ENCODE measurements at regions not wholly inside any gene's neighbourhood (a gene's known extent, or its start where the extent isn't known, plus 50 kb on each side); places are given as distances from the start of the nearest gene placed in this dataset.
"Not testable (repeated sequence)": the region's sequence is repeated elsewhere in the genome, so short reads cannot be mapped to it uniquely, and the experiment has no call there.

DNA sequence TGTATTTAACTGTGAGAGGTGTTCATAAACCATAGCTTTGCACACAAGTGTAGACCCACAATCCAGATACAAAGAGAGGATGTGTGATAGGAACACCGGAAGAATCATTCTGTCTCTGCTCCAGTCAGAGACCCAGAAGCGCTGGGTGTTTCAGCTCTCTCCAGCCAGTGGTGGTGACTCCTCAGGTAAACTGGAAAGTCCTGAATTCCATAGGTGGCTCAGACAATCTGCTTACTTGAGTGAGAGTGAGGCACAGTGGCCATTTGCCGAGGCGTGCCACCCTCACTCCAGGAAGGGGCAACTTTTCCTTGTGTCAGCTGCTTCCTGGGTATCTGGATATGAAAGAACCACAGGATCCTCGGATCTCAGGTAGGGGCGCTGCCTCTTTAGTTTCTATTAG is 171.5 kb downstream of the KCNS3 start:
- no peak for DNase-seq
- WGBS (ENCODE audit: insufficient coverage, low lambda C conversion rate) = 83% methylated on average over 1 of the region's 6 CpGs

DNA sequence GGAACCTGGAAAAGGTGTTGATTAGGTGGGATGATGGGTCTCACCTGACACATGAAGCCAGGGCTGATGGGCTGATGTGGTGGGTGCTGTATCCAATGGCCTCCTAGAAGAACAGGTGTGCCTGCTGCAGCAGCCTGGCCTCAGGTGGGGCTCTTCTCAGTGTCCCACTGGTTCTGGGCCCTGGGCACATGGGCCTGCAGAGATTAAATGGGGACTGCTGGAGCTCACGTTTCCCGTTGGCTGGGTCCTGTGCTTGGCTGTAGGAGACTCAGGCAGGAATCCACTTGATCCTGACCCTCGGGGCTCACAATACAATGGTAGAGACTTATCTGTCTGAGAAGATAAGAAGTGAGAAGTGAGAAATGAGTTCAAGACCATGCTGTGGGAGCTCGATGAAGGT is 170.9 kb downstream of the KCNS3 start:
- no peak for DNase-seq
- Histone ChIP-seq H3K9me3 (ENCODE audit: control insufficient read depth, low read depth, low read length) (no peaks in the 10 kb centered on the region), H3K4me1 (ENCODE audit: control insufficient read depth, insufficient read depth, low read length) (no peaks in the 10 kb centered on the region), H3K4me3 (ENCODE audit: low read length) (no peak overlapping the region), H3K36me3 (ENCODE audit: control insufficient read depth, insufficient read depth, low read length) (no peaks in the 10 kb centered on the region), H3K27ac (ENCODE audit: low read length) (no peak overlapping the region), H3K27me3 (ENCODE audit: control insufficient read depth, insufficient read depth, low read length) (no peaks in the 10 kb centered on the region)
- 60% methylated on average over 1 of the region's 4 CpGs for WGBS (ENCODE audit: insufficient coverage, low lambda C conversion rate)

More for the DNA sequence above, 171.5 kb downstream of the KCNS3 start:
- Histone ChIP-seq H3K27me3 (ENCODE audit: control insufficient read depth, insufficient read depth, low read length) (no peaks in the 10 kb centered on the region), H3K4me3 (ENCODE audit: low read length) (no peak overlapping the region), H3K27ac (ENCODE audit: low read length) (no peak overlapping the region), H3K4me1 (ENCODE audit: control insufficient read depth, insufficient read depth, low read length) (no peaks in the 10 kb centered on the region), H3K9me3 (ENCODE audit: control insufficient read depth, low read depth, low read length) (no peaks in the 10 kb centered on the region), H3K36me3 (ENCODE audit: control insufficient read depth, insufficient read depth, low read length) (no peaks in the 10 kb centered on the region)

DNA sequence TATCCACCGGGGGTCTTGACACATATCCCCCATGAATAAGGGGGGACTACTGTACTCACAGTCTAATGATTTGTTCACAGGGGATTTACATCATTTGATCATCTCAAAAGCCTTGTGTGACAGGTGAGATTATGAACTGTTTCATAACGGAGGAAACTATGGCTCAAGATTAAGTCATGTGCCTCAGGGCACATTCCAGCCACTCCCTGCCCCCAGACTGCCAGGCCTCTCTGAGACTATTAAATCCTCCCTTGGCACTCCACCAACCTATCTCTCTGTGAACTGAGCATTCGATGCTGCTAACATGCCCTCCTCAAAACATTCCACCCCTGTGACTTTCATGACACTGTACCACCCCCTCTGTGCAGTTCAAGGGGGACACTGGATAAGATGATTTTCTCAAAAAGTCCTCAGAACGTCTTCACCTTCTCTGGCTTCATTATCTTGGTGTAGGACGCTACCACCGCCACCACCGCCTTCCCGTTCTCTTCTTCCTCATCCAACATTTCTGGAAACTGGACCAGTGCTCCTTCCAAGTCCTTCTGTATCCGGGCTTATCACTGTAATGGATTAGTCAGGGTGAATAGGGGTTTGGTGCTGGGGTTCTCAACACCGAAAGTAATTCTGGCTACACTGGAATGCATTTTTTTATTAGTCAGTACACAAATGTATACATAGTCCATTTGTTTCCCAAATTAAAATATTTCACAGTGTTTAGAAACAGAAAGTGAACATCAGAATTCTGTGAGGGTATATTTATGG is 169.6 kb downstream of the KCNS3 start:
- no peaks in the 10 kb centered on the region for H3K4me1 ChIP-seq (ENCODE audit: control insufficient read depth, insufficient read depth, low read length)
- WGBS (ENCODE audit: insufficient coverage, low lambda C conversion rate) = 100% methylated on average over 5 of the region's 10 CpGs
- no peaks in the 10 kb centered on the region for H3K27me3 ChIP-seq (ENCODE audit: control insufficient read depth, insufficient read depth, low read length)
- no peak overlapping the region for H3K4me3 ChIP-seq (ENCODE audit: low read length)
- H3K36me3 ChIP-seq (ENCODE audit: control insufficient read depth, insufficient read depth, low read length) = no peaks in the 10 kb centered on the region
- DNase-seq = no peak
- H3K9me3 ChIP-seq (ENCODE audit: control insufficient read depth, low read depth, low read length) = no peaks in the 10 kb centered on the region
- H3K27ac ChIP-seq (ENCODE audit: low read length) = no peak overlapping the region

DNA sequence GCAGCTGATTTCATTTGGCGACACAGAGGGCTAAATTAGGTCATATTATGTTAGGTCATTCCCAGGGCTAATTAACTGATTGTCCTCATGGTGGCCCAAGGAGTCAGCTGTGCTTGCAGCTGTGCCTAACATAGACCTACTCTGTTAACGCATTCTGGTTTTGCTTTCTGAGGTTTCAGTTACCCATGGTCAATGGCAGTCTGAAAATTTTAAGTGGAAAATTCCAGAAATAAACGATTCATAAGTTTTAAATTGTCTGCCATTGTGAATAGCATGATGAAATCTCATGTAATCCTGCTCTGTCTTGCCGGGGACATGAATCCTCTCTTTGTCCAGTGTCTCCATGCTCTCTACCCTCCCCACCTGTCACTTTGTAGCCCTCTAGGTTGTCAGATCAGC is 168.7 kb downstream of the KCNS3 start:
- H3K4me3 ChIP-seq (ENCODE audit: low read length) = no peak overlapping the region
- no peak for DNase-seq
- H3K27ac ChIP-seq (ENCODE audit: low read length) = no peak overlapping the region
- no peaks in the 10 kb centered on the region for H3K9me3 ChIP-seq (ENCODE audit: control insufficient read depth, low read depth, low read length)
- no CpG with 5 or more reads among the region's 4 CpGs for WGBS (ENCODE audit: insufficient coverage, low lambda C conversion rate)
- no peaks in the 10 kb centered on the region for H3K4me1 ChIP-seq (ENCODE audit: control insufficient read depth, insufficient read depth, low read length)
- H3K36me3 ChIP-seq (ENCODE audit: control insufficient read depth, insufficient read depth, low read length) = no peaks in the 10 kb centered on the region
- no peaks in the 10 kb centered on the region for H3K27me3 ChIP-seq (ENCODE audit: control insufficient read depth, insufficient read depth, low read length)

DNA sequence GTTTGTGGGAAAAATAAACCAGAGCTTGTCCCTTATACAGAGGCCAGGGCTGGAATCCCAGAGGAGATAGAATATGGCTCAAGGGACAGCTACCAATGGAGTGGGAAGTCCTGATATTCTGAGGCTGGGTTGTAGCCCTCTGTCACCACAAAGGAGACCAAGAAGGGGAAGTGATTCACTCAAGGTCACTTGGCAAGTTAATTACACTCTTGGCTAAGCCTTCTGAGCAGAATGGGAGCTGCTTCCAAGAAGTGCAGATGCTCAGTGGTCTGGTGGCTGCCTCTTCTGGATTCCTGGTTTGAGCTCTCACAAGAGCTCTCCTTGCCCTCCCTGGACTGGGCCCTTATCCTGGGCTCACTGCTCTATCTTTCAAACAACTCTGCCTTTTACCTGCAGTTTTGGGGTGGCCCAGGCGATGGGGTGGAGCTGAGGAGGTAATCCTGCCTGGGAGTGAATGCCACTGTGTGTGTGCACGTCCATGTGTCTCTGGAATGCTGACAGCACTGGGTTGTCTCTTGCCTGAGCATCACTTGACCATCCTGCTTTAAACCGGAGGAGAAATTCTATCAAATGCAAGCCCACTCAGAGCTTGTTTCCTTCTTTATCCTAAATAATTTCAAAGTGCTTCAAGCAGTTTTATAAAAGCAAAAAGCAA is 168.2 kb downstream of the KCNS3 start:
- no peak for DNase-seq
- no peak overlapping the region for H3K27ac ChIP-seq (ENCODE audit: low read length)
- no CpG with 5 or more reads among the region's 3 CpGs for WGBS (ENCODE audit: insufficient coverage, low lambda C conversion rate)

DNA sequence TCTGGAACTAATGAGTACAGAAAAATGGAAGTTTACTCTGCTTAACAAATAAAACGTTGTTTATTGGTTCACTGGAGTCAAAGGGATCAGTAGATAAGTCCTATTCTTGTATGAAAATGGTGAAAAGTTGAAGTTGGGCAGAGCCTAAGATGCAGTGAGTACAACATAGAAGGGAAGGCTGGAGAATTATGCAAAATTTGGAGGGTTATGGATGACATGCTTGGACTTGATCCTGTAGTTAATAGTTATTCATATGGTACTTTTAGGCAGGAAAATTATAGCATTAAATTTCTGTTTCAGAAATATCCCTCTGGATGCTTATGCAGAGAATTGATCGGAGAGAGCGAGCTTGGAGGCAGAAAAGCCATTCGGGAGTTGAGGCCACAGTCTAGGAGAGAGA is 167.6 kb downstream of the KCNS3 start:
- DNase-seq = no peak
- Histone ChIP-seq H3K36me3 (ENCODE audit: control insufficient read depth, insufficient read depth, low read length) (no peaks in the 10 kb centered on the region), H3K27me3 (ENCODE audit: control insufficient read depth, insufficient read depth, low read length) (no peaks in the 10 kb centered on the region), H3K4me3 (ENCODE audit: low read length) (no peak overlapping the region), H3K9me3 (ENCODE audit: control insufficient read depth, low read depth, low read length) (no peaks in the 10 kb centered on the region), H3K4me1 (ENCODE audit: control insufficient read depth, insufficient read depth, low read length) (no peaks in the 10 kb centered on the region), H3K27ac (ENCODE audit: low read length) (no peak overlapping the region)
- 100% methylated on average over 3 of the region's 4 CpGs for WGBS (ENCODE audit: insufficient coverage, low lambda C conversion rate)

More for the DNA sequence above, 168.2 kb downstream of the KCNS3 start:
- Histone ChIP-seq H3K4me1 (ENCODE audit: control insufficient read depth, insufficient read depth, low read length) (no peaks in the 10 kb centered on the region), H3K36me3 (ENCODE audit: control insufficient read depth, insufficient read depth, low read length) (no peaks in the 10 kb centered on the region), H3K4me3 (ENCODE audit: low read length) (no peak overlapping the region), H3K9me3 (ENCODE audit: control insufficient read depth, low read depth, low read length) (no peaks in the 10 kb centered on the region), H3K27me3 (ENCODE audit: control insufficient read depth, insufficient read depth, low read length) (no peaks in the 10 kb centered on the region)

DNA sequence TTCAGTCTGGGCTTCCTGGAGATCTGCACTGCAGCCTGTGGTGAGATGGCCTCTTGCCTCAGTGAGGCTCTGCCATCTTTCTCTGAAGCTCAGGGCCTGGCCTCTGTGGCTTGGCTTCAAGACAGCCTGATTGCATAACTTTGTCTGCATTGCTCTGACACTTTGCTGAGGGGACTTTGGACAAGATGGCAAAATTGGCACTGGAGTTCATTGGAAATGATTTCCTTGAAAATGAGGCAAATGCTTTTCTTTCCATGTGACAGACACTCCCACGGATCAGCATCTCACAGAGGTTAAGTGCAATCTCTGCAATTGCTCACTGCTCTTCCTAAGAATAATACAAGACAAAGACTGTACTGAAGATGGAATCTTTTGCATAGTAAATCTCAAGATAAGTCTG is 166.8 kb downstream of the KCNS3 start:
- Histone ChIP-seq H3K4me1 (ENCODE audit: control insufficient read depth, insufficient read depth, low read length) (no peaks in the 10 kb centered on the region), H3K9me3 (ENCODE audit: control insufficient read depth, low read depth, low read length) (no peaks in the 10 kb centered on the region), H3K4me3 (ENCODE audit: low read length) (no peak overlapping the region), H3K36me3 (ENCODE audit: control insufficient read depth, insufficient read depth, low read length) (no peaks in the 10 kb centered on the region), H3K27me3 (ENCODE audit: control insufficient read depth, insufficient read depth, low read length) (no peaks in the 10 kb centered on the region), H3K27ac (ENCODE audit: low read length) (no peak overlapping the region)
- 100% methylated on average over 1 of the region's 1 CpG for WGBS (ENCODE audit: insufficient coverage, low lambda C conversion rate)
- no peak for DNase-seq

DNA sequence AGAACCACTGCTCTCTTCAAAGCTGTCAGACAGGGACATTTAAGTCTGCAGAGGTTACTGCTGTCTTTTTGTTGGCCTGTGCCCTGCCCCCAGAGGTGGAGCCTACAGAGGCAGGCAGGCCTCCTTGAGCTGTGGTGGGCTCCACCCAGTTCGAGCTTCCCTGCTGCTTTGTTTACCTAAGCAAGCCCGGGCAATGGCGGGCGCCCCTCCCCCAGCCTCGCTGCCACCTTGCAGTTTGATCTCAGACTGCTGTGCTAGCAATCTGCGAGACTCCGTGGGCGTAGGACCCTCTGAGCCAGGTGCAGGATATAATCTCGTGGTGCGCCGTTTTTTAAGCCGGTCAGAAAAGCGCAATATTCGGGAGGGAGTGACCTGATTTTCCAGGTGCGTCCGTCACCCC is 138.9 kb downstream of the KCNS3 start:
- not testable (repeated sequence) for H3K27me3 ChIP-seq (ENCODE audit: control insufficient read depth, insufficient read depth, low read length); H3K4me3 ChIP-seq (ENCODE audit: low read length); H3K36me3 ChIP-seq (ENCODE audit: control insufficient read depth, insufficient read depth, low read length); DNase-seq; H3K9me3 ChIP-seq (ENCODE audit: control insufficient read depth, low read depth, low read length); H3K4me1 ChIP-seq (ENCODE audit: control insufficient read depth, insufficient read depth, low read length); H3K27ac ChIP-seq (ENCODE audit: low read length)
- WGBS (ENCODE audit: insufficient coverage, low lambda C conversion rate) = no CpG with 5 or more reads among the region's 16 CpGs

DNA sequence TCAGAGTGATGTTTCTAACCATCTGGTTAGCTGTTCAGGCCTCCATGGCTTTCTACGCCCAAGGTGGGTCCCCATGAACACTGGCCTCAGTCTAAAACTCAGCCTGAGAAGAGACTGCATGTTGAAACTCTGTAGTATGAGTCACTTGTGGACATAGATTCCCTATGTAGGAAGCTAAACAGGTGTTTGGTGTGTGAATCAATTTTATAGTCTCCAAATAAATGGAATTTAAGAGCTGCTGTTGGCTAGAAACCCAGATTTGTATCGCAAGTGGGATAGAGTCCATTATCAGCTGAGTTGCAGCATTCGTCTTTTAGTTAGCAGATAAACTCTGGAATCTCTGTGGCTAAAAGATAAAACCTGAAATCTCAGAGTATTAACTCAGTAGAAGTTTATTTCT is 131.4 kb downstream of the KCNS3 start:
- Histone ChIP-seq H3K4me1 (ENCODE audit: control insufficient read depth, insufficient read depth, low read length) (no peaks in the 10 kb centered on the region), H3K27me3 (ENCODE audit: control insufficient read depth, insufficient read depth, low read length) (no peaks in the 10 kb centered on the region), H3K36me3 (ENCODE audit: control insufficient read depth, insufficient read depth, low read length) (no peaks in the 10 kb centered on the region), H3K27ac (ENCODE audit: low read length) (no peak overlapping the region), H3K9me3 (ENCODE audit: control insufficient read depth, low read depth, low read length) (no peaks in the 10 kb centered on the region), H3K4me3 (ENCODE audit: low read length) (no peak overlapping the region)
- DNase-seq = no peak
- WGBS (ENCODE audit: insufficient coverage, low lambda C conversion rate) = 80% methylated on average over 1 of the region's 3 CpGs

DNA sequence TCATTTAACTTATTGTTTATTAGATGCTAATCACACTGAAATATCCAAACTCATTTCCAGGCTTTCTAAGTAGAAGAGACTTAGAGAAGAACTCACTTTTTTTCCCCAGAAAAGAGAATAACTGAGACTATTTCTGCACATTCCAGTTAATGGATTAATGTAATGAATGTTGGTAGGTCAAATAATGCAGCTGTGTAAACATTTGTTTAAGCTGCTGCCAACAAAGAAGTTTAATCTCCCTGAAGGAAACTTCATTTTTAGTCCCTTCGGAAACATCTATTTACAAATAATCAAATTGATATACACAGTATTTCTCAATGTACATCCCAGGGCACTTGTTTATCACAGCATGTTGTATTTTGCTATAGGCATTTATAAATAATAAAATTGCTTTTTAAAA is 126.9 kb downstream of the KCNS3 start:
- Histone ChIP-seq H3K27ac (ENCODE audit: low read length) (no peak overlapping the region), H3K27me3 (ENCODE audit: control insufficient read depth, insufficient read depth, low read length) (no peaks in the 10 kb centered on the region), H3K4me1 (ENCODE audit: control insufficient read depth, insufficient read depth, low read length) (no peaks in the 10 kb centered on the region), H3K4me3 (ENCODE audit: low read length) (no peak overlapping the region), H3K9me3 (ENCODE audit: control insufficient read depth, low read depth, low read length) (no peaks in the 10 kb centered on the region), H3K36me3 (ENCODE audit: control insufficient read depth, insufficient read depth, low read length) (no peaks in the 10 kb centered on the region)
- WGBS (ENCODE audit: insufficient coverage, low lambda C conversion rate) = no CpG with 5 or more reads among the region's 1 CpG
- no peak for DNase-seq

DNA sequence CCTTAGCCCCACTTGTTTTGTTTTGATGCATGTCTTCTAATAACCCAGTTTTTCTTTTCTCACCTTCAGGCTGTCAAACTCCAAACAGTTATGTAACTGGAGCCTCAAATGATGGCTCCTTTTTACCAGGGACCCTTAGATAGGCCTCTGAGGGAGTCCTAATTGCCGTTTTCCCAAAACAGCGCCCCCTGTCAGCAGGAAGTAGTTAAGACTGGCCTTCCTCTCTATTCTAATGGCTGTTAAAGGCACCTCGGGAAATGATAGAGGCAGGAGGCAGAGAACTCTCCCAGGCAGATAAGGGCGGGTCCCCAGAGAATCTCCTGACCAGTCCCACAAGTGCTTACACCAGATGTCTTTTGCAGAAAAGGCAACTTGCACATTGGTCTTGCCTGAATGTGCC is 123.2 kb downstream of the KCNS3 start:
- DNase-seq = no peak
- no CpG with 5 or more reads among the region's 4 CpGs for WGBS (ENCODE audit: insufficient coverage, low lambda C conversion rate)
- no peaks in the 10 kb centered on the region for H3K4me1 ChIP-seq (ENCODE audit: control insufficient read depth, insufficient read depth, low read length)
- no peaks in the 10 kb centered on the region for H3K27me3 ChIP-seq (ENCODE audit: control insufficient read depth, insufficient read depth, low read length)
- H3K4me3 ChIP-seq (ENCODE audit: low read length) = no peak overlapping the region
- no peak overlapping the region for H3K27ac ChIP-seq (ENCODE audit: low read length)
- H3K9me3 ChIP-seq (ENCODE audit: control insufficient read depth, low read depth, low read length) = no peaks in the 10 kb centered on the region
- no peaks in the 10 kb centered on the region for H3K36me3 ChIP-seq (ENCODE audit: control insufficient read depth, insufficient read depth, low read length)

Measured in large intestine (tissue), 3 donors.